Sigmoid colon (tissue), 6 donors: ENCODE measurements at regions not wholly inside any gene's neighbourhood (a gene's known extent, or its start where the extent isn't known, plus 50 kb on each side); places are given as distances from the start of the nearest gene placed in this dataset.

Source experiments
- DNase-seq: peaks from one replicate; pipeline ENCODE4 v3.0.0-alpha.2; 2019
- H3K27ac ChIP-seq, 4 donors: fragments of 200-600 bp; sonication (generic); one replicate each; pipeline ENCODE4 v1.5.1; 2016 to 2019; ENCODE audit warnings: mild to moderate bottlenecking in 1 of 4
- H3K27me3 ChIP-seq, 3 donors: fragments of 200-600 bp; sonication (generic); one replicate each; pipeline ENCODE4 v1.5.1; 2019; ENCODE audit warnings: mild to moderate bottlenecking in 1 of 3
- H3K36me3 ChIP-seq, 4 donors: fragments of 200-600 bp; sonication (generic); one replicate each; pipeline ENCODE4 v1.5.1; 2016 to 2019
- H3K4me1 ChIP-seq, 4 donors: fragments of 200-600 bp; sonication (generic); one replicate each; pipeline ENCODE4 v1.5.1; 2017 to 2019
- H3K4me3 ChIP-seq, 4 donors: fragments of 200-600 bp; sonication (generic); one replicate each; pipeline ENCODE4 v1.5.1; 2017 to 2019; ENCODE audit warnings: mild to moderate bottlenecking in 2 of 4, moderate library complexity in 1 of 4
- H3K9me3 ChIP-seq, 4 donors: fragments of 200-600 bp in 3 of 4; sonication (generic) in 3 of 4; one replicate each; pipeline versions ENCODE4 v1.5.1 to v1.6.1; 2013 to 2019
- EP300 ChIP-seq, 4 donors: sonication (generic); formaldehyde crosslinking; IDR thresholded peaks; one replicate each; pipeline ENCODE4 v1.6.1; 2017; ENCODE audit warnings: antibody characterized with exemption in 4 of 4
- POLR2A ChIP-seq, 2 donors: fragments of 450-650 bp; IDR thresholded peaks; one replicate each; pipeline ENCODE4 v1.6.1; 2016; ENCODE audit warnings: antibody characterized with exemption in 2 of 2, mild to moderate bottlenecking in 2 of 2, moderate library complexity in 2 of 2
- POLR2AphosphoS5 ChIP-seq, 4 donors: sonication (generic); formaldehyde crosslinking; IDR thresholded peaks; one replicate each; pipeline ENCODE4 v1.6.1; 2017; ENCODE audit warnings: antibody characterized with exemption in 4 of 4
- WGBS, 2 donors: extraction: QIAGEN DNeasy Blood & Tissue Kit; methylation state at CpG; one replicate each; pipeline ENCODE4 v1.1.7; 2013; 5-methylcytosine and 5-hydroxymethylcytosine counted together
- intact Hi-C: fragments of 100-400 bp; cut with DNase I; formaldehyde crosslinking; loops from one replicate; pipeline ENCODE4 v1.15.1; 2023
- TF ChIP-seq, protein P1 (sequence below), 4 experiments: fragments of 450-650 bp in 3 of 4; fragments of 200-600 bp in 1 of 4; IDR thresholded peaks; one replicate each; pipeline ENCODE4 v1.5.1; 2016 to 2019; ENCODE audit warnings: antibody characterized with exemption in 4 of 4, mild to moderate bottlenecking in 3 of 4, moderate library complexity in 2 of 4
- donor health status: healthy with polysubstance abuse.
- donor health status: healthy.

GRCh38 chr2:66929632-66930338 lies 467.3 kb upstream of the ETAA1 start:
- peak; percentile 90 for DNase-seq
- Histone ChIP-seq H3K4me3 (no peak overlapping the region), H3K27me3 (no peaks in the 10 kb centered on the region), H3K9me3 (no peaks in the 10 kb centered on the region), H3K36me3 (no peaks in the 10 kb centered on the region), H3K4me1 (peaks cover 0 to 19% (median 18%) of the 10 kb centered on the region in 4 donors), H3K27ac (peak overlapping the region in 3 of 4 donors; percentile 2 to 57 (median 39))
- intact Hi-C loops: no loop called here
- TF ChIP-seq EP300 (IDR thresholded peaks at IDR 0.05) (no peak), POLR2AphosphoS5 (IDR thresholded peaks at IDR 0.05) (peak in 2 of 4 donors; percentile 58 to 63), POLR2A (IDR thresholded peaks at IDR 0.05) (no peak)
- TF ChIP-seq, protein P1, sequence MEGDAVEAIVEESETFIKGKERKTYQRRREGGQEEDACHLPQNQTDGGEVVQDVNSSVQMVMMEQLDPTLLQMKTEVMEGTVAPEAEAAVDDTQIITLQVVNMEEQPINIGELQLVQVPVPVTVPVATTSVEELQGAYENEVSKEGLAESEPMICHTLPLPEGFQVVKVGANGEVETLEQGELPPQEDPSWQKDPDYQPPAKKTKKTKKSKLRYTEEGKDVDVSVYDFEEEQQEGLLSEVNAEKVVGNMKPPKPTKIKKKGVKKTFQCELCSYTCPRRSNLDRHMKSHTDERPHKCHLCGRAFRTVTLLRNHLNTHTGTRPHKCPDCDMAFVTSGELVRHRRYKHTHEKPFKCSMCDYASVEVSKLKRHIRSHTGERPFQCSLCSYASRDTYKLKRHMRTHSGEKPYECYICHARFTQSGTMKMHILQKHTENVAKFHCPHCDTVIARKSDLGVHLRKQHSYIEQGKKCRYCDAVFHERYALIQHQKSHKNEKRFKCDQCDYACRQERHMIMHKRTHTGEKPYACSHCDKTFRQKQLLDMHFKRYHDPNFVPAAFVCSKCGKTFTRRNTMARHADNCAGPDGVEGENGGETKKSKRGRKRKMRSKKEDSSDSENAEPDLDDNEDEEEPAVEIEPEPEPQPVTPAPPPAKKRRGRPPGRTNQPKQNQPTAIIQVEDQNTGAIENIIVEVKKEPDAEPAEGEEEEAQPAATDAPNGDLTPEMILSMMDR (IDR thresholded peaks at IDR 0.05): no peak
- WGBS, 2 donors: 22 to 52% methylated on average over 8 of the region's 8 CpGs

DNA sequence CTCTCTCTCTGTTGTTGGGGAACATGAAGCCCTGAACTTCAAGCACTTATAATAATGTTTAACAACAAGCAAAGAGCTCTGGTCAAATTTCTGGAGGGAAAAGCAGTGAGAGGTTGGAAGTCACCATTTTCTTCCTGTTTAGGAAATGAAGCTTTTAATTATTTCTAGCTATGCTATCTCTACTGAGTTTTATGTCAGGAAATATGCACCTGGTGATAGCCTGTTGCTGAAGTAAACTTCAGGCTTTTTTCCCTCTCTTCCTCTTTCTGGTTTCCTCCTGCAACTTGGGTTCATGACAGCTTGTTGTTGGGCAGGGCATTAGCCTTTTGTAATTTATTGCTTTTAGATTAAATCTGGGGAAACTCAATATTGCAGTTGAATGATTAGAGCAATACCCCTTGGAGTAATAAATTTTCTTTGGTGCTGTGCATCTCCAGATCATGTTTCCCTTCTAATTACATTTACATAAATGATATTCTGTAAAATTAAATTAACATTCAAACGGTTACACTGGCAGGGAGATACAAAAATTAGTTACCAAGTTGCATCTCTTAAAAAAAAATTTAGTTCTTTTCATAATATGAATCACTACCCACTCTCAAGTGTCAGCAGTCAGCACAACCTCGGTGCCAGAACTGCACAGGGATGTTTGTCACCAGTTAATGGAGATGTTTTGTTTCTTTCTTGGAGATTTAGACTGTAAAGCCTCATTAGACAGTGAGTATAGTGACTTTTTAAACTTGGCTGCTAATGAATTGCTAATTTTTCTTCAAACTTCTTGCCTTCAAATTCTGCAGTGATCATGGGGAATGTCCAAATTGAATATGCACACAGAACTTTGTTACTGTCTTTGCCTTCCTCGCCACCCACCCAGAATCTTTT lies 466.6 kb upstream of the ETAA1 start:
- peak overlapping the region in 3 of 4 donors; percentile 2 to 57 (median 39) for H3K27ac ChIP-seq

DNA sequence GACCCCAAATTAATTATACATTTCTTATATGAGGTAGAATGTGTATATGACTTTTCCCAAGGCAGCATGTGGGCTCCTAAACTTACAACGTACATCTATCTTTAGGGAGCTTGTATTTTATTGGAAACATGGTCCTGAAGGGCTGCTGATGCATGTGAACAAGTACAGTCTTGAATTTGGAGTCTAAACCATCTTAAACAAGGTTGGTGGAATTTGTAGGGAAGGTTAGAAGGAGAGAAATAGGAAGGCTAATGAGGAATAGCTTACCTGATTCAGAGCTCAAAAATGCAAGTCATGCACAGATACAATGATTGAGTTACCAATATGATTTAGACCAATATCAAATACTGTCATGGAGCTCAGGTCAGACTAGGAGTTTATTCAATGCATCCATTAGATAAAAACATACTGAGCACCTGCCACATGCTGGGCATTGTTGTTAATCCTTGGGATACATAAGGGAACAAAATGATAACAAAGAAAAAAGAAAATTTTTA lies 458.6 kb upstream of the ETAA1 start:
- WGBS, 2 donors: 66 to 77% methylated on average over 1 of the region's 1 CpG
- Histone ChIP-seq H3K4me3 (no peak overlapping the region), H3K36me3 (no peaks in the 10 kb centered on the region), H3K27me3 (no peaks in the 10 kb centered on the region), H3K4me1 (no peaks in the 10 kb centered on the region), H3K9me3 (no peaks in the 10 kb centered on the region), H3K27ac (no peak overlapping the region)
- DNase-seq: no peak
- intact Hi-C loops: no loop called here
- TF ChIP-seq EP300 (IDR thresholded peaks at IDR 0.05): no peak
- TF ChIP-seq POLR2AphosphoS5 (IDR thresholded peaks at IDR 0.05): no peak
- no peak for TF ChIP-seq POLR2A (IDR thresholded peaks at IDR 0.05)
- TF ChIP-seq, protein P1 (IDR thresholded peaks at IDR 0.05): no peak

More for the DNA sequence above, 466.6 kb upstream of the ETAA1 start:
- WGBS, 2 donors: 52 to 61% methylated on average over 3 of the region's 3 CpGs
- DNase-seq: no peak
- no peak for TF ChIP-seq EP300 (IDR thresholded peaks at IDR 0.05)
- TF ChIP-seq, protein P1 (IDR thresholded peaks at IDR 0.05): no peak
- no peak for TF ChIP-seq POLR2AphosphoS5 (IDR thresholded peaks at IDR 0.05)
- no peak for TF ChIP-seq POLR2A (IDR thresholded peaks at IDR 0.05)
- H3K9me3 ChIP-seq: no peaks in the 10 kb centered on the region
- intact Hi-C loops: no loop called here
- no peaks in the 10 kb centered on the region for H3K27me3 ChIP-seq
- H3K4me1 ChIP-seq: peaks cover 0 to 19% (median 18%) of the 10 kb centered on the region in 4 donors
- no peak overlapping the region for H3K4me3 ChIP-seq
- no peaks in the 10 kb centered on the region for H3K36me3 ChIP-seq

DNA sequence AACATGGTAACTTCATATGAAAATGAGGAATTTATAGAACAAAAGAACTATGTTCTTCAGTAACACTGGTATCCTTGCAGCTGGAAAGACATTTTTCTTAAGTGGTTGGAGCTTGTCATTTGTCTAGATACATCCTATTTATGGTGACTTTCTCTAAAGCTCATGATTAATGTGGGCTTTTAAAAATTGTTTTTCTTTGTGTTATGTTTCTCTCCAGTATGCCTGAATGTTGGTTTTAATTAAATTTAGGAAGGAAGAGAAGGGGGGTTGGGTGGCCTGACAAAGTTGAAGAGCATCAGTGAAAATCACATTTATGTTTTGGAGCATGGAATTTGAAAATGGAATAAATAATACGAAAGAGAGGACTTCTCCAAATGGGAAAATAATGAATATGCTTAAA lies 457.1 kb upstream of the ETAA1 start:
- TF ChIP-seq, protein P1 (IDR thresholded peaks at IDR 0.05): no peak
- TF ChIP-seq EP300 (IDR thresholded peaks at IDR 0.05): no peak
- TF ChIP-seq POLR2AphosphoS5 (IDR thresholded peaks at IDR 0.05): no peak
- no peak for TF ChIP-seq POLR2A (IDR thresholded peaks at IDR 0.05)
- Histone ChIP-seq H3K27ac (no peak overlapping the region), H3K4me3 (no peak overlapping the region), H3K9me3 (no peaks in the 10 kb centered on the region), H3K4me1 (no peaks in the 10 kb centered on the region), H3K27me3 (no peaks in the 10 kb centered on the region), H3K36me3 (no peaks in the 10 kb centered on the region)
- intact Hi-C loops: no loop called here
- no peak for DNase-seq
- 68 to 81% methylated on average over 1 of the region's 1 CpG for WGBS, 2 donors
